ENCODE measurements at regions not wholly inside any gene's neighbourhood (a gene's known extent, or its start where the extent isn't known, plus 50 kb on each side); places are given as distances from the start of the nearest gene placed in this dataset.

DNA sequence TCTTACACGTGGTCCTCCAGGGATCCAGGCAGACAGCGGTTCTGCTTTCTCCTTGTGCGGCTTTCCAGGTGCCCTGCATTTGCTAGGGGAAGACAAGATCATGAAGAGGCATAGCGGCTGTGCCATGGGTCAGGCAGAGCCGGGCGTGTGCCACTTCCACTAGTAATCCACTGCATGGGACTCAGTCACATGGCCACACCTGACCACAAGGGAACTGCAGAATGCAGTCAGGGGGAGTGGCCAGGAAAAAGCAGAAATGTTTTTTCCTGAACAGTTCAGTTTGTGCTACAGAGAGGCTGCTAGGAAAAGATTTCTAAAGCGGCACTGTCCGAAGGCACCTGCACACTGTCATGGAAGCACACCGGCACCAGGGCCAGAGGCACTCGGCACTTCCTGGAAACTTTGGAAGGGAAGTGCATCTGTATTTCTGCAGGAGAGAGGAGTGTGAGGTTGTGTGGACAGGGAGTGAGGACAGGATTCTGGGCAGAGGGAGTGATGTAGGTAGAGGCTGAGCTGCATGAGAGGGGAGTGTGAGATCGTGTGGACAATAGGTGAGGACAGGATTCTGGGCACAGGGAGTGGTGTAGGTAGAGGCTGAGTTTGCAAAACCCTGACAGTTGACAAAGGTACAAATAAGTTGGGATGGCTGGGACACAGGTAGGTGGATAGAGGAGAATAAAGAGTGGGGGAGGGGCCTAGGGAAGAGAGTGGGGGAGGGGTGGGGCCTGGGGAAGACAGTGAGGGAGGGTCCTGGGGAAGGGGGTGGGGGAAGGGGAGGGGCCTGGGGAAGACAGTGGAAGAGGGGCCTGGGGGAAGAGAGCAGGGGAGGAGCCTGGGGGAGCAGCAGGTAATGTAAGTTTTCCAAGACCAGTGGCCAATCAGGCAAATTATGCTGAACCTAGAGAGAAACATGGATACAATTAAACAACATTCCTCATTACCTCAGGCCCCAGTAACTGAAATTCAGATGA lies 1436.3 kb downstream of the TBC1D22A start:
- DNase-seq = no peak

DNA sequence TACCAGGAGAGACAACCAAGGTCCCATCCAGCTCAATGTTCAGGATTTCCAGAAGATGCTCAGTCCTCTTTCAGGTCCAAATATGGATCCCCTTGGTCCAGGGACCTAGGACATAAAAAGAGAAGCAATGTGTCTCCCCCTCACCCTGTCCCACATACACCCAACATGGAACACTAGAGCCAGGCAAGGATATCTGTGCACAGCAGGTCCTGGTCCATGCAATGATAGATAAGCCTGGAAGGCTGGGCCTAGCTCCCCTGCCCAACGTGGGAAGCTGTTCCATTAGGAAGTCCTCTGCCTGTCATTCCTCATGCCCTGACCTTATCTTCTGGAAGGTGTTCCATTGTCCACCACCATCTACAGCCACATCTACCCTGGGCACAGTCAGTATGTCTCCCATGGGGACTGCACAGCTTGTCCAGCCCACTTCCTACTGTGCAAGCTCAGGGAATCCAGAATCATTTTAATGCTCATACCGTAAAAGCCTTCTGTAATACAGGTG lies 1434.8 kb downstream of the TBC1D22A start:
- DNase-seq = no peak

DNA sequence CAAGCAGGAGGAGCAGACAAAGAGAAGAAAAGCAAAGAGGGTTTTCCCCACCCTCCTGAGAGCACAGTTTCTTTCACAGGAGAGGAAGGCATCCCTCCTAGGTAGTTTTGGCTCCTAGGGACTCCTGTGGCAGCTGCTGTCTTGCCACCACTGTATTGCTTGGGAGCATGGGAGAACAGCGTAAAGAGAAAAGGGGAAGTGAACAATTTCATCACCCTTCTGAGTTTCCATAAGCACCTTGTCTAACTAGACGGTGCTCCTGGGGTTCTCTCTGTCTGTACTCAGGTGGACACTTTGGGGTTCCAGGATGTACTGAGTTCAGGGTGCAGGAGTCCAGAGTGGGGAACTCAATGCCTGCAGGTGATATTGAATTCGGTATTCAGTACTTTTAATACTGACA lies 1430.5 kb downstream of the TBC1D22A start:
- peak; percentile 4 for DNase-seq

DNA sequence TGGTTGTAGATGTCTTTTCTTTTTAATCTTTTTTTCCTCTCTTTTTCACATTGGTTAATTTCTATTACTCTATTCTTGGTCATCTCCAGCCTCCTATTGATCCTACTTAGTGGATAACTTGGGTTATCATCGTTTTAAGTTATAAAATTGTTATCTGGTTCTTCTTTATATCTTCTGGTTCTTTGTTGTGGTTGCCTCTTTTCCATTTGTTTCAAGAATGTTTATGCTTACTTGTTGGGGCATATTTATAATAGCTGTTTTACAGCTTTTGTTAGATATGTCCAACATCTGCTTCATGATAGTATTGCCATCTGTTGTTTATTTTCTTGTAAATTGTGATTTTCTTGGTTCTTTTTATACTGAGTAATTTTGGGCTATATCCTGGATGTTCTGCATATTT lies 1429.6 kb downstream of the TBC1D22A start:
- no peak for DNase-seq

DNA sequence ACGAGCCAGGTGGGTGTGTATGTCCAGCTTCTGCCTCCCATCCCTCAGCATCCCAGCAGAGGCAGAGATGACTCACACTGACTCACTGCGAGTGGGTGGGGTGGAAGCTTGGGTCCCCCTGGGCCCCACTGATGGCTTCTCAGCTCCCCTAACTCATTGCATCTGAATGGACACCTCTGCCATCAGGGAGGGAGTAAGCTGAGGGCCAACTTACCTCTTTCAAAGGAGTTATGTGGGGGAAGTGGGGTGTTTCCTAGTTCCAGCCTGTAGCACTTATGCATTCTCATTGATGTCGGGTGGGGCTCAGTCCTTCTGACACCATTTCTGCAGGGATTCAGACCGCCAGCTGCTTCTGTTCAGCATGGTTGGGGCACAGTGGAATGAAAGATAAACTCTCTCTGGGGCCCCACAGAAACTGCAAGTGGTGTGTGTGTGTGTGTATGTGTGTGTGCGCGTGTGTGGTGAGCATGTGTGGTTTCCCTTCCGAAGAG lies 1425.8 kb downstream of the TBC1D22A start:
- no peak for DNase-seq

DNA sequence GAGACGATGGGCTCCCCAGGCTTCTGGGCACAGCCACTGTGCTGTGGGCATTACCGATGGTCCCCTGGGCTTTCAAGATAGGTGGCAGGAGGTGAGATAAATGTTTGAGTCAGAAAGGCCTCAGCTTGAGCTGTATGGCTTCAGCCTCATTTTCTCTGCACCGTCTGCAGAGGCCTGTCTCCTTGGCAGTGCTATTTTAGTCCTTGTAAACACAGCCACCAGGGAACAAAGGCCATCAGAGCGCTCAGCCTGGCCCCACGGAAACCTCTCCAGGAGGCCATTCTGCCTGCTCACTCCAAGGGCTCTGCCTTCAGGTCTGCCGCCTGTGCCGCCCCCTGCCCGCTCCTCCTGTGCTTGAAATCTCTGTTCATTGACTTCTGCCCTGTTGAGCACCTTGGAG lies 1424.9 kb downstream of the TBC1D22A start:
- DNase-seq = no peak

DNA sequence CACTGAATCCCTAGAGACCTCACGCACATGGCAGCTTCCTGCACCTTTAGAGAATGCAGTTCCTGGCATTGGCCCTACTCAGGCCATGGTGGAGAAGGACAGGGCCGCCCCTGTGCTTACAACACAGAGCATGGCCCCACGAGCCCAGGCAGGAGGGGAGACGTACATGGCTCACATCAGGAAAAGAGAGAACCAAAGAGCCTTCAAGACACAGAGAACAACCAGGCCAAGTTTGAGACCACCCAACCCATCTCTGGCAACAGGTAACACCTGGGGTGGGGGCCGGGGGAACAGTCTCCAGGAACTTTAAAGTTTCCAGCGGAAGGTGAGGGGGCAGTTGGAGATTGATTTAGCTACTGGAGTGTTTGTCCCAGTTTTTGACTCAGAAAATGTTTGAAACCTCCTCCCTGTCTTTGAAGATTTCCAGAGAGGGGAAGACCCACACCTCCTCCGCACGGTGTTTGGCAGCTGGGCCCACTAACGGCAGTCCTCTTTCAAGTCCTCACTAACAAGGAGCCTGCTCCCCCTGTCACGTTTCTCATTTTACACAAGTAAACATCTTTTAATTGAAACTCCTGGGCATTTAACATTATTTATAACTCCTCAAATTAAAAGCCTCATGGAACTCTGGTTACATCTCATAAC lies 1423.8 kb downstream of the TBC1D22A start:
- no peak for DNase-seq

DNA sequence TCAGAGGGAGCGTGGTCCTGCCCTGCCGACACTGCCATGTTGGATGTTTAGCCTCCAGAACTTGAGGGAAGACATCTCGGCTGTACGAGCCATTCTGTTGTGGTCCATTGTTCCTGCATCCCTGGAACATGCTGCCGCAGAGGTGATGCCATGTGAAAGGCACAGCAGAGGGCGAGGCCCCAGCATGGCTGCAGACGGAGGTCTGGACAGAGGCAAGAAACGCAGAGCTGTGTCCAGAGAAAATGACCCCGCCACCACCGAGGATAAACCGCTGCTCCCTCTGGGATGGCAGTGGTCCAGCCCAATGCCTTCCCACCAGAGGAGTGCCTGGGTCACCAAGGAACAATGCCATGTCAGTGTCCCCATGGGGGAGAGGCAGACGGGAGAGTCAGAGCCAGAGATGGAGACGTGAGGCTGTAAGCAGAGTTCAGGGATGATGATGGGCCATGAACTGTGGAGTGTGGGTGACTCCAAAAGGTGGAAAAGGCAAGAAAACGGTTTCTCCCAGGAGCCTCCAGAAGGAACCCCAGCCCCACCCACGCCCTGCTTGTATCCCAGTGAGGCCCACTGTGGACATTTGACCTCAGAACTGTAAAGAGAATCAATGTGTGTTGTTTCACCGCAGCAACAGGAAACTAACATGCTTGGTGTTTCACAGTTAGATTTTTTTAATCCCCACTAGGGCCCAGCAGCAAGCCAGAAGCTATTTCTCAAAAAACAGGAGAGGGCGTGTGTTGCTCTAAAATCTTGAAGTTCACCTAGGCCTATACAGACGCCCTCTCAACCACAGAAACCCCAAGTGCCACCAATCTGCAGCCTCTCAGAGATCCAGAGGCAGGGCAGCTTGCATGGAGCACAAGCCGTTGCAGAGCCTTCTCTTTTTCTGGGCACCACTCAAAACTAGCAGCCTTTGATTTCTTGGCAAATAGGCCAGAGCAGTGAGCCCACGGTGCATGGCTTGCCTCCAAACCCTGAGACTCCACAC lies 1422.9 kb downstream of the TBC1D22A start:
- DNase-seq = no peak

DNA sequence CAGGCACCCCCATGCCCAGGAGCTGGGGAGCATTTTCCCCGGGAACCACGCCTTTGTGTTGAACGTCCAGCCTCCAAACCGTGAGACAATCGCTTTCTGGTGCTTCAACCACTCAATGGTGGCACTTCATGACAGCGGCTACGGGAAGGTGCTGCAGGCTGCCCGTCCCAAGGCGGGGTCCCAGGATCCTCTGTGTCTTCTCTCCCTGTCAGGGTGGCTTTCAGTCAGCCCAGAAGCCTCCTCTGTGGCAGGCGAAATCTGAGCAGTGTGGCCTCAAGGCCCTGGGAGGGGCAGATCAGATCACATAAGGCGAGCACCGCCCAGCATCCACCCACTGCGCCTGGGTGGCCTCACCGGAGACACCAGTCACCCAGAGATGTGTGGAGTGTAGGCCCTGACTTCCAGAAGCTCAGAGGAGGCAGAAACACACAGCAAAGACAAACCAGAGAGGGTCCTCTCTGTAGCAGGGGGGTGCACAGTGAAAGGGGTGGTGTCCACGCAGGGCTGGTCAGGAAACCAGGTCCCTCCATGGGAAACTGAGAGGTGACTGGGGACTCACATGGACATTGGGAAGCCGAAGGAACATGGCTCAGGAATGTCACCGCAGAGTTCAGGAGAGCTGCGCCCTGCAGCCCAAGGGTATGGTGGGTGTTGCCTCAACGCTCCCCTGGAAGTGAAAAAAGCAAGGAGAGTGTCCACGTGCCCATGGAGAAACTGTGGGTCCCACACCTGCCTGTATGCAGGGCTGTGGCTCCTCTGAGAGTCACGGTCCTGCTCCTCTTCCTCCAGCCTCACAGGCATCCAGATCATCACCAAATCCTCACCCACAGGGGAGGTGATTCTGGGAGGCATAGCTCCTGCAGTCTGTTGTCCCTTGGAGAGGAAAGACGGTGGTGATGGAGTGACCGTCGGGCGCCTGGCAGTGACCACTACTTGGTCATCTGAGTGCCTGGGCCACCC lies 1420.7 kb downstream of the TBC1D22A start:
- DNase-seq = no peak

DNA sequence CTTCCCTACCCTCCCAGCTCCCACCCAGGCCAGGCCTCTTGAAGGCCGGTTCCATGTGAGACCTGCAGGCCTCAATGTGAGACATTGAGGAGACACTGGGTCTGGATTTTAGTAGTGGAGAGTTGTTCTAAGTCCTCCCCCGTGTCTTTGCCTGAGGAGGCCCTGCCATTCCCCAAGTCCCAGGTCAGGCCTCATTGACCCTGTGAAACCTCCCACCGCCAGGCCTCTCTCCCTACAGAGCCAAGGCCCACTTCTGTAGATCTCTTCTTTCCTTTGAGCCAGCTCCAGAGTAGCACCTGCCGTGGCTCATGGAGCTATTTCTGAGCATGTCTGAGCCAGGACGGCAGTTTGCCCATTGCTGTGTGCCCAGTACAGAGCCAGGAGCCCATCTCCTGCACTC lies 1419.6 kb downstream of the TBC1D22A start:
- no peak for DNase-seq

DNA sequence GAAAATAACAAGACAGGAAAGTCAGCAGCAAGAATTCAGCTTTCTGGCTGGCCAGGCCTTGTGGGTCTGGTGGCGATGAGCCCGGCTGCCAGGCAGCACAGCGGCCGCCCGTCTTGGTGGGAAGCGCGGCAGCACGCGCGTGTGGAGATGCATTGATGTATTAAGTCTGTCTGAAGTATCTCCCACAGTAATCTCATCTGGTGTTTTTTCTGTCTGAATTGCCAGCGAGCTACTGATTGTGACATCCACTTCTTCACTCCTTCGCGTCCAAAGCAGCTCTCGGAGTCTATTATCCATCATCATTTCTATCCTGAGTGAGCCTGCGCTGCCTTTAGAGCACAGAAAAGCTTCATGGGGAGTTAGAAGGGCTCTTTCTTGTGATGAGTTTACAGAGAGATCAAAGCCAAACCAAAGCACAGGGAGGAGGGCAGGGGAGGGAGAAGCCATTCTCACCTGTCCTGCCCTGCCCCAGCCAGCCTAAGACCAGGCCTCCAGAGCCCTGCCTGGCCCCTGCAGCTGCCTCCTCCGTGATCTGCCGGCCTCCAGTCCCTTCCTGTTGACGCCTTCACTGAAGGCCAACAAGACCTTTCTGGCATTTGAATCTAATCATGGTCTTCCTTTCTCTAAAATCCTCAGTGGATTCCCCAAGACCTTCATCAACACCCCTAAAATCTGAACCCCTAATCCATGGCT lies 1419.0 kb downstream of the TBC1D22A start:
- DNase-seq = no peak

DNA sequence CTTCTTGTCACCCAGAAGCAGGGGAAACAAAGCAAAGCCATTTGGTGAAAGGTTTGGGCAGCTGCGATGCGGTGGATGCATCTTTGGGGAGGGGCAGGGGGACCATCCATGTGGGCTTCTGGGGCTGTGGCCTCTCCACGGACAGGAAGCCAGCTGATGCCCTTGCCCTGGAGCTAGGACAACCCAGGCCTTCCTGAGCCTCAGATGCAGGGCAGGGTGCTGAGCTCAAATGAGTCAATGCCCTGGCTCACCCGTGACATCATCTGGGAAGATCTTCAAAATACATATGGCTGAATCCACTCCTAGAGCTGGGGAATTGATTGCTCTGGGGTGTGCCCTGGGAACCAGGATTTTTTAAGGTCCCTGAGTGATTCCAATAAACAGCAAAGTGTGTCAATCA lies 1418.2 kb downstream of the TBC1D22A start:
- no peak for DNase-seq

DNA sequence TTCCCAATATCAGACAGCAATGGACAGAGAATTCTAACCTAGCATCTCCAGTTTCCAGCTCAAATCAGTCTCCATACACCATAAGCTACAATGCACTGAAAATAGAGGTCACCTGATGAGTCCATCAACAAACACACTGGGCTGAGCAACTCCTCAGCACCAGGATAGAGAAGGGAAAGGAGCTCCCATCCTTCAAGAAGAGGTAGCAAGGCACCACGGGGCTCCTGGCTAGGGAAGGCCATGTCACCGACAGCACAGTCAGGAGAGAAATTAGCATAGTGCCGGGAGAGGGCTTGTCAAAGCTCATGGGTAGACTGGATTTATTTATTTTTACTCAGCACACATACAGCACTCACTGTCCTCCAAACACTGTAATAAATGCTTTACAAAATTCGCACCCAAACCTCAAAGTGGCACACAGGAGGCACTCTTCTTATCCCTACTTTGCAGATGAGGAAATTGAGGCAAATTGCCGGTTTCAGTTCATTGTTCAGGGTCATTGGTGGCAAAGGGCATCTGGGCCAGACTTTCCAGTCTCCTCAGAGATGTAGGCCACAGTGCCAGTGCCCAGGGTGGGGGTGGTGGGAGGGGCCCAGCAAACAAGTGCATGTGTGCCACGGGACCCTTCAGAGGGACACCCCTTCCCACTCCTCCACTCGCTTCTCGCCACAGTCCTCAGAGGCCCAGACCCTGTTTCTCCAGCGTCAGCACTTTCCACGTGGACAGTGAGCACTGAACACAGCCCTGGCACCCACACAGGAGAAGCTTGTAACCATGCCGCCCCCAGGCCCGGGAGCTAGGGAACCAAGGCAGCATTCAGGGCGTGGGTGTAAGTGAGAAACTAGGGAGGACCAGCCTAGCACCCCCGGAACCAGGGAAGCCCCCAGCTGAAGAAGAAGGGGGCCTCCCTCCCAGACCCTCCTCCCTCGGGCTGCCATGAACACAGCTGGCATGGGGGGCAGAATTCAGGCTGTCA lies 1417.4 kb downstream of the TBC1D22A start:
- no peak for DNase-seq

DNA sequence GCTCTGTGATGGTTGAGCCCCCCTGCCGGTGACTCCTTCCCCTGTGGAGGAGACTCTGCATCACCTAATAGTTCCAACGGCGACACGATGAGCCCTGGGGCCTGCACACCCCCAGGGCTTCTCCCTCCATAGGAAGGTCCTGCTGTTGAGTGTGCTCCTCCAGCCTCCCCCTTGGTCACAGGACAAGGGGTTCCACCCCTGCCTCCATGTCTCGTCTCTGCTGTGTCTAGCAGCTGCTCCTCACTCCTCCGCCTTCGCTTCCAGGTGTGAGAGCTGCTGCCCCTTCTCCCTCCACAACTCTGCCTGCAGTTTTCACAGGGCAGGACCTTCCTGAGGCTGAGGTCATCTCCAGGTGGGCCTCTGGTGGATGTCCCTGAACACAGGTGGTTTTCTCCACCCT lies 1416.1 kb downstream of the TBC1D22A start:
- no peak for DNase-seq

DNA sequence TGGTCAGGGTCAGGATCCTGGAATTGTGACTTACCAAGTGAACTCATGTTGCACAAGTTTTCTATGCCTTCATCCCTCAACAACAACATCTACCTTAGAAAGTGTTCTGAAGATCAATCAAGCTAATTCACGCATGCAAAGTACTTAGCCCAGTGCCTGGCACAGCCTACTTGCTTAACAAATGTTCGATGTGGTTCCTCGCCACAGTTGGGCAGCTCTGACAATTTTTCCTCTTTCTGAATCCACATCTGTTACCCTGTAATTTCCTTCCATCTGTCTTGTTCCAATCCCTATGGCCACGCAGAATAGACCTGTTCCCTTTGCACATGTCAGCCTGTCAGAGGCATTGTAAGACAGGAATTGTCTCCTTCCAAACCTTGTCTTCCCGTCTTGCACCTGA lies 1415.2 kb downstream of the TBC1D22A start:
- DNase-seq = no peak

DNA sequence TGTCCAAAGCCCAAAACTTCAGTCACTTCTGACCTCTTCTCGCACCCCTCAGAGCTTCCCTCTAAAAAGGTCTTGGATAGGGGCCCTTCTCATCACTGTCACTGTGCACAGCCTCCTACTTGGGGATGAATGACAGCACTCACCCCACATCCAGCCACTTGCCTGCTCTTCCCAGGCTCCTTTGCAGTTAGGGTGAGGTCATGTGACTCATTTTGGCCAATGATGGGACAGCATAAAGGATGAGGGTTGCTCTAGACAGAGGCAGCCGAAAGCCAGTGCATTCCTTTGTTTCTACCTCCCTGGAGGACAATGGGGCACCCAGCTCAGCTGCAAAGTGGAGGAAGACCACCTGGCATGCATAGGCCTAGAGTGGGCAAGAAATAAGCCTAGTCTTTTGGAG lies 1413.3 kb downstream of the TBC1D22A start:
- no peak for DNase-seq

DNA sequence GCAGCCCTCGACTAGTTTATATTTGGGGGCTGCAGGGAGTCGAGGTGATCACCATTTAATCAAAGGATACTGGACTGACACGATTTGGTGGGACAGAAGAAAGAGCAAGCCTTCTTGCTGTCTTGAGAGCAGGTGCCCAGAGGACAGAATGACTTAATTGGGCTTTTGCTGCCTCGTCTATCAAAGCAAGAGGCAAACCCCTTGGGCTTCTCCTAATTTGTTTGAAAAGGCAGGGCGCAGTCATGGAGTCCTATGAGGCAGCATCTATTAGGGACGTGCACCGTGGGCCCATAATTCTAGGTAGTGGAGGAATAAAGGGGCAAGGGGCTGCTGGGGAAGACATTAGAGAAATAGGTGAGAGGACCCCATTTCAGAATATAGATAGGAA lies 1411.3 kb downstream of the TBC1D22A start:
- no peak for DNase-seq

DNA sequence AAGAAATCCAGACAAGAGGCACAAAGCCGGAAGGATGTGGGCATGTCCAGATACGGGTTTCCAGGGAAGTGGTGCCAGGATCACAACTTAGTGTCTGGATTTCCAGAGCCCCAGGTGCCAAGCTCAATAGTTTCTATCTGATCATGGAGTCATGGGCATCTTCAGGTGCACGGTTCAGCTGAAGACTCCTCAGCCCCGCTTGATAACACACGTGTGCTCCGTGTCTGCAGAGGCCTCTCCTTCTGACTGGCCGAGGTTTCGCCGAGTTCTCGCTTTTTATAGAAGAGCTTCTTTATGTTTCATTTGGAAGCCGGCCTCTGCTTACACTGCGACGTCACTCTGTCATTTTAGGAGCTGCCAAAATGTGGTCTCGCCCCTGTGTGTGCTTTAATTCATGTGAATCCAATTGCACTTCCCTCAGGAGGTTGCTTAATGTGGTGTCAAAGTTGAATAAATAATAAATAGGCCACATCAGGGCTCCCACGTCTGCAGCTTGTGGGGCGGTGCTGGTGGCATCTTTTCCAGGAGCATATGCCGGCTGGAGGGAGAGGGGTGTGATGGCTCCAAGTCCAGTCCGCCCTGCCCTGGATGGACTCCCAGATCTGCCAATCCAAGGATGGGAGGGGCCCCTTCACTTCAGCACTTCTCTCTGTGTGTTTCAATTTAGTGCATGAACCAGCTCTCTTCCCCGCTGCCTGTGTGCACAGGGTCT lies 1410.8 kb downstream of the TBC1D22A start:
- no peak for DNase-seq

DNA sequence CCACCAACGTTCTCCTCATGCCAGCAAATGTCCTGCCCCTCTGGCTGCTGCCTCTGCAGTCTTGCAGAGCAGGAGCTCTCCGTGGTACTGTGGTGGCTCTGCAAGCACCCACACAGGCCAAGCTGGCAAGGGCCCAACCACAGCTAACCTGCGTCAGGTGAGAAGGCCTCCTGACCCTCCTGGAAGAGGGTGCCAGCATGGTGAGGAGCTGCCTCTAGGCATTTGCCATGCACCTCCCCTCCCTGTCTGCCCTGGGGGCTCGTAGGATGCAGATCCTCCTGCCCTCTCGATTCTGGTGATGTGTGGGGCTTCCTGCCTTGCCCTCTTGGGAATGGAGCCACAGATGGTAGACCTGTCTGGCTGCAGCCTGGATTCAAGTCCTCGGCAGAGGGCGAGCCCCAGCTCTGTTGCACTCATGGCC lies 1408.8 kb downstream of the TBC1D22A start:
- DNase-seq = no peak
